ENCODE measurements at regions not wholly inside any gene's neighbourhood (a gene's known extent, or its start where the extent isn't known, plus 50 kb on each side); places are given as distances from the start of the nearest gene placed in this dataset.
"Not testable (repeated sequence)": the region's sequence is repeated elsewhere in the genome, so short reads cannot be mapped to it uniquely, and the experiment has no call there.

DNA sequence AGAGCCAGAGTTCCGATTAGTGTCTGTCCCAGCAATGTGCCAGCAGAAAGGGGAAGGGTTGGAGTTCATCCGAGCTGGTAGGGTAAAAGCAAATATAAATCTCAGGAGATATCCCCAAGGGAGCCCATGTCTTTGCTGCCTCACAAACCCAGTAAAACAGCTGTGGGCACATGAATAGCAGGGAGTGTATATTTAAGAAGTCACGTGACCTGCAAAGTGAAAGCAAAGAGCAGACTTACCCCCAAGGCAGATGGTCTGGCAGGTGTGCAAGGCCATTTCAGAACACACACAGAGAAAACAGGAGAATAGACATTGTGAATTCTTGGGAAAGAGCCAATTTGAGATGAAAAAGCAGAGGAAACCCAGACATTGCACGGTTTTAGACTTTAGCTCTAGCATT lies 653.4 kb downstream of the TGIF2LX start:
- H3K9ac ChIP-seq (ENCODE audit: low read depth, low read length, poor library complexity); H2BK120ac ChIP-seq (ENCODE audit: low read depth, low read length); H3K4me2 ChIP-seq (ENCODE audit: insufficient read depth, low read length, poor library complexity, severe bottlenecking); H2BK5ac ChIP-seq (ENCODE audit: low read length); H3K79me1 ChIP-seq (ENCODE audit: low read depth, low read length); H3K36me3 ChIP-seq (replicated peaks in 1 of 2; ENCODE audit: control insufficient read depth in 2 of 2, insufficient read depth in 2 of 2, low read length in 2 of 2); H2BK15ac ChIP-seq (ENCODE audit: low read length); H3K4me1 ChIP-seq (ENCODE audit: control insufficient read depth in 2 of 2, insufficient read depth in 1 of 2, low read depth in 1 of 2, low read length in 2 of 2); H3K27me3 ChIP-seq (ENCODE audit: control insufficient read depth in 3 of 3, insufficient read depth in 3 of 3, low read depth in 1 of 3, low read length in 3 of 3); H3K27ac ChIP-seq (replicated peaks; ENCODE audit: low read length); DNase-seq (ENCODE audit: low spot score); H3K18ac ChIP-seq (ENCODE audit: low read length); H3K23ac ChIP-seq (ENCODE audit: low read depth, low read length, poor library complexity); H2AK5ac ChIP-seq (ENCODE audit: low read depth, low read length); H4K8ac ChIP-seq (ENCODE audit: low read depth, low read length); H3K4ac ChIP-seq (ENCODE audit: low read length); H3K9me3 ChIP-seq (replicated peaks in 1 of 2; ENCODE audit: control insufficient read depth in 2 of 2, insufficient read depth in 1 of 2, low read depth in 1 of 2, low read length in 2 of 2); H2BK12ac ChIP-seq (ENCODE audit: low read length); H3K14ac ChIP-seq (ENCODE audit: low read length); H3K4me3 ChIP-seq (ENCODE audit: low read length in 2 of 2); H4K91ac ChIP-seq (ENCODE audit: low read depth, low read length, poor library complexity); H2AFZ ChIP-seq (ENCODE audit: low read length): not testable (repeated sequence)
- no CpG with 5 or more reads among the region's 4 CpGs for WGBS, 2 donors (ENCODE audit: extremely low coverage in 2 of 2, insufficient read length in 2 of 2, insufficient replicate concordance in 1 of 2)

DNA sequence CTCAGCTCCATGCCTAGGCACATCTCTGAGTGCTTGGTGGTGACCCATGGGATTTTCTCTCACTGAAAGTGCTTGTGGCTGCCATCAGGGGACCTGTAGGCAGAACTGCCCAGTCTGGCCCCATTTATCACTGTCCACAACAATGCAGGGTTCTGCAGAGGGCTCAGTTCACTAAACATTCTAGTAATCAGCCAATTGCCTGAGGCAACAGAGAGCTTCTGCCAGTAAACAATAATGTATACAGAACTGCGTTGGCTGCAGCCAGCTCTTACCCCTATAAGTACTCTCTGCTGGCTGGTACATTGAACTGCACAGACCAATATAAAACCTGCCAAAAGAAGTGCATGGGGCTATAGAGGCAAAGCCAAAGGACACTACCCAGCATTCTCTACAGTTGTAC lies 680.2 kb downstream of the TGIF2LX start:
- H3K4me3 ChIP-seq (ENCODE audit: low read length in 2 of 2); H3K4ac ChIP-seq (ENCODE audit: low read length); H2BK15ac ChIP-seq (ENCODE audit: low read length); H3K36me3 ChIP-seq (replicated peaks in 1 of 2; ENCODE audit: control insufficient read depth in 2 of 2, insufficient read depth in 2 of 2, low read length in 2 of 2); H2BK12ac ChIP-seq (ENCODE audit: low read length); H2BK5ac ChIP-seq (ENCODE audit: low read length); H3K4me2 ChIP-seq (ENCODE audit: insufficient read depth, low read length, poor library complexity, severe bottlenecking); H2BK120ac ChIP-seq (ENCODE audit: low read depth, low read length); H3K18ac ChIP-seq (ENCODE audit: low read length); H3K79me1 ChIP-seq (ENCODE audit: low read depth, low read length); H3K27me3 ChIP-seq (ENCODE audit: control insufficient read depth in 3 of 3, insufficient read depth in 3 of 3, low read depth in 1 of 3, low read length in 3 of 3); H3K27ac ChIP-seq (replicated peaks; ENCODE audit: low read length); H3K9ac ChIP-seq (ENCODE audit: low read depth, low read length, poor library complexity); H2AK5ac ChIP-seq (ENCODE audit: low read depth, low read length); H3K4me1 ChIP-seq (ENCODE audit: control insufficient read depth in 2 of 2, insufficient read depth in 1 of 2, low read depth in 1 of 2, low read length in 2 of 2); DNase-seq (ENCODE audit: low spot score); H3K14ac ChIP-seq (ENCODE audit: low read length); H2AFZ ChIP-seq (ENCODE audit: low read length); H3K23ac ChIP-seq (ENCODE audit: low read depth, low read length, poor library complexity); H4K91ac ChIP-seq (ENCODE audit: low read depth, low read length, poor library complexity); H4K8ac ChIP-seq (ENCODE audit: low read depth, low read length); H3K9me3 ChIP-seq (replicated peaks in 1 of 2; ENCODE audit: control insufficient read depth in 2 of 2, insufficient read depth in 1 of 2, low read depth in 1 of 2, low read length in 2 of 2): not testable (repeated sequence)
- no CpG with 5 or more reads among the region's 1 CpG for WGBS, 2 donors (ENCODE audit: extremely low coverage in 2 of 2, insufficient read length in 2 of 2, insufficient replicate concordance in 1 of 2)

DNA sequence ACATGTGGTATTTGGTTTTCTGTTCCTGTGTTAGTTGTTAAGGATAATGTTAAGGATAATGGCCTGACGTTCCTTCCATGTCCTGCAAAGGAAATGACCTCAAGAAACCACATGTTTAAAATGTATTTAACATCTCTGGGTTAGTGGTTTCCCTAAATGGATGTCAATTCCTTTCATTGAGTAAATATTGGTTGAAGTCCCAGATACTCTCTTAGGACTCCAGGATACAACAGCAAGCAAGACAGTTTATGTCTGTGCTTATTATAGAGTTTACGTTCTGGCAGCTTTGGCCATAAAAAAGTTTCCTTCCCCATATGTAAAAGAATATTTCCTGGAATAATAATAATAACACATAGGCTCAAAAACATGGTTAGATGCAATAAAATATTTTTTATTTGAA lies 684.0 kb downstream of the TGIF2LX start:
- H3K27me3 ChIP-seq (ENCODE audit: control insufficient read depth in 3 of 3, insufficient read depth in 3 of 3, low read depth in 1 of 3, low read length in 3 of 3); H2BK120ac ChIP-seq (ENCODE audit: low read depth, low read length); H3K4me3 ChIP-seq (ENCODE audit: low read length in 2 of 2); H2BK15ac ChIP-seq (ENCODE audit: low read length); H3K36me3 ChIP-seq (replicated peaks in 1 of 2; ENCODE audit: control insufficient read depth in 2 of 2, insufficient read depth in 2 of 2, low read length in 2 of 2); H3K9me3 ChIP-seq (replicated peaks in 1 of 2; ENCODE audit: control insufficient read depth in 2 of 2, insufficient read depth in 1 of 2, low read depth in 1 of 2, low read length in 2 of 2); H3K18ac ChIP-seq (ENCODE audit: low read length); H3K14ac ChIP-seq (ENCODE audit: low read length); H3K4me2 ChIP-seq (ENCODE audit: insufficient read depth, low read length, poor library complexity, severe bottlenecking); H4K91ac ChIP-seq (ENCODE audit: low read depth, low read length, poor library complexity); H3K79me1 ChIP-seq (ENCODE audit: low read depth, low read length); H2AFZ ChIP-seq (ENCODE audit: low read length); H3K9ac ChIP-seq (ENCODE audit: low read depth, low read length, poor library complexity); H4K8ac ChIP-seq (ENCODE audit: low read depth, low read length); DNase-seq (ENCODE audit: low spot score); H2BK5ac ChIP-seq (ENCODE audit: low read length); H3K4me1 ChIP-seq (ENCODE audit: control insufficient read depth in 2 of 2, insufficient read depth in 1 of 2, low read depth in 1 of 2, low read length in 2 of 2); H3K27ac ChIP-seq (replicated peaks; ENCODE audit: low read length); H2BK12ac ChIP-seq (ENCODE audit: low read length); H3K4ac ChIP-seq (ENCODE audit: low read length); H2AK5ac ChIP-seq (ENCODE audit: low read depth, low read length); H3K23ac ChIP-seq (ENCODE audit: low read depth, low read length, poor library complexity): not testable (repeated sequence)
- WGBS, 2 donors (ENCODE audit: extremely low coverage in 2 of 2, insufficient read length in 2 of 2, insufficient replicate concordance in 1 of 2), result no CpG with 5 or more reads among the region's 2 CpGs

DNA sequence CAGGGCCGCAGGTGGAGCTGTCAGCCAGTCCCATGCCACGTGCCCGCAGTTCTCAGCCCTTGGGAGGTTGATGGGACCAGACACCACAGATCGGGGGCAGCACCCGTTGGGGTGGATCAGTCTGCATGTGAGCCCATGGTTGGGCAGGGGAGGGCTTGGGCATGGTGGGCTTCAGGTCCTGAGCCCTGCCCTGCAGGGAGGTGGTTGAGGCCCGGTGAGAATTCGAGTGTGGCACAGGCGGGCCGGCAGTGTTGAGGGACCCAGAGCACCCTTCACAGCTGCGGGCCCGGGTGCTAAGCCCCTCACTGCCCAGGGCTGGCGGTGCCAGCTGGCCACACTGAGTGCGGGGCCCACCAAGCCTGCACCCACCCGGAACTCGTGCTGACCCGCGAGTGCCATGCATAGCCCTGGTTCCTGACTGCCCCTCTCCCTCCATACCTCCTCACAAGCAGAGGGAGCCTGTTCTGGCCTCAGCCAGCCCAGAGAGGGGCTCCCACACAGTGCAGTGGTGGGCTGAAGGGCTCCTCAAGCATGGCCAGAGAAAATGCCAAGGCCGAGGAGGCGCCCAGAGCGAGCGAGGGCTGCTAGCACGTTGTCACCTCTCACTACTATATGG lies 696.1 kb downstream of the TGIF2LX start:
- H3K4me2 ChIP-seq (ENCODE audit: insufficient read depth, low read length, poor library complexity, severe bottlenecking), result no peak overlapping the region
- no peak overlapping the region for H3K4ac ChIP-seq (ENCODE audit: low read length)
- no peak overlapping the region for H2BK15ac ChIP-seq (ENCODE audit: low read length)
- no peak overlapping the region for H2BK120ac ChIP-seq (ENCODE audit: low read depth, low read length)
- H2BK12ac ChIP-seq (ENCODE audit: low read length), result no peak overlapping the region
- no peak overlapping the region for H2BK5ac ChIP-seq (ENCODE audit: low read length)
- no peak overlapping the region for H3K27ac ChIP-seq (replicated peaks; ENCODE audit: low read length)
- no peaks in the 10 kb centered on the region for H3K36me3 ChIP-seq (replicated peaks in 1 of 2; ENCODE audit: control insufficient read depth in 2 of 2, insufficient read depth in 2 of 2, low read length in 2 of 2)
- no peak for DNase-seq (ENCODE audit: low spot score)
- no peak overlapping the region for H4K91ac ChIP-seq (ENCODE audit: low read depth, low read length, poor library complexity)
- no peak overlapping the region for H3K4me3 ChIP-seq (ENCODE audit: low read length in 2 of 2)
- no peak overlapping the region for H3K9ac ChIP-seq (ENCODE audit: low read depth, low read length, poor library complexity)
- H2AK5ac ChIP-seq (ENCODE audit: low read depth, low read length), result no peak overlapping the region
- no peaks in the 10 kb centered on the region for H3K27me3 ChIP-seq (ENCODE audit: control insufficient read depth in 3 of 3, insufficient read depth in 3 of 3, low read depth in 1 of 3, low read length in 3 of 3)
- no peak overlapping the region for H4K8ac ChIP-seq (ENCODE audit: low read depth, low read length)
- no CpG with 5 or more reads among the region's 22 CpGs for WGBS, 2 donors (ENCODE audit: extremely low coverage in 2 of 2, insufficient read length in 2 of 2, insufficient replicate concordance in 1 of 2)
- no peak overlapping the region for H3K18ac ChIP-seq (ENCODE audit: low read length)
- no peaks in the 10 kb centered on the region for H3K9me3 ChIP-seq (replicated peaks in 1 of 2; ENCODE audit: control insufficient read depth in 2 of 2, insufficient read depth in 1 of 2, low read depth in 1 of 2, low read length in 2 of 2)
- H3K4me1 ChIP-seq (ENCODE audit: control insufficient read depth in 2 of 2, insufficient read depth in 1 of 2, low read depth in 1 of 2, low read length in 2 of 2), result no peaks in the 10 kb centered on the region
- no peaks in the 10 kb centered on the region for H3K79me1 ChIP-seq (ENCODE audit: low read depth, low read length)
- no peak overlapping the region for H3K14ac ChIP-seq (ENCODE audit: low read length)
- no peak overlapping the region for H2AFZ ChIP-seq (ENCODE audit: low read length)
- H3K23ac ChIP-seq (ENCODE audit: low read depth, low read length, poor library complexity), result no peak overlapping the region
